ENCODE measurements at regions not wholly inside any gene's neighbourhood (a gene's known extent, or its start where the extent isn't known, plus 50 kb on each side); places are given as distances from the start of the nearest gene placed in this dataset.

GRCh38 chr6:169940481-169941271, 189.3 kb downstream of the ERMARD start:
- H3K27me3 ChIP-seq: no peaks in the 10 kb centered on the region
- no peaks in the 10 kb centered on the region for H3K9me3 ChIP-seq (ENCODE audit: low read depth)
- no peak overlapping the region for H3K4me2 ChIP-seq
- H3K79me2 ChIP-seq: no peaks in the 10 kb centered on the region
- H2AFZ ChIP-seq: no peak overlapping the region
- no peak overlapping the region for H3K27ac ChIP-seq
- H3K4me3 ChIP-seq: no peak overlapping the region
- no peaks in the 10 kb centered on the region for H3K9me2 ChIP-seq (replicated peaks; ENCODE audit: insufficient read depth)
- no peaks in the 10 kb centered on the region for H3K4me1 ChIP-seq (ENCODE audit: insufficient read depth)
- WGBS (ENCODE audit: low lambda C conversion rate, missing lambda C conversion rate): 59% methylated on average over 24 of the region's 26 CpGs
- H4K20me1 ChIP-seq (ENCODE audit: insufficient read depth, poor library complexity, severe bottlenecking): no peaks in the 10 kb centered on the region
- no peaks in the 10 kb centered on the region for H3K36me3 ChIP-seq (replicated peaks; ENCODE audit: insufficient read depth, low read depth)
- DNase-seq (ENCODE audit: low spot score): no peak
- no peak for TF ChIP-seq EZH2phosphoT487 (IDR thresholded peaks at IDR 0.05; ENCODE audit: low read depth, severe bottlenecking, unreplicated experiment)
- TF ChIP-seq EZH2 (IDR thresholded peaks at IDR 0.05; ENCODE audit: borderline replicate concordance): no peak
- TF ChIP-seq, protein P1, sequence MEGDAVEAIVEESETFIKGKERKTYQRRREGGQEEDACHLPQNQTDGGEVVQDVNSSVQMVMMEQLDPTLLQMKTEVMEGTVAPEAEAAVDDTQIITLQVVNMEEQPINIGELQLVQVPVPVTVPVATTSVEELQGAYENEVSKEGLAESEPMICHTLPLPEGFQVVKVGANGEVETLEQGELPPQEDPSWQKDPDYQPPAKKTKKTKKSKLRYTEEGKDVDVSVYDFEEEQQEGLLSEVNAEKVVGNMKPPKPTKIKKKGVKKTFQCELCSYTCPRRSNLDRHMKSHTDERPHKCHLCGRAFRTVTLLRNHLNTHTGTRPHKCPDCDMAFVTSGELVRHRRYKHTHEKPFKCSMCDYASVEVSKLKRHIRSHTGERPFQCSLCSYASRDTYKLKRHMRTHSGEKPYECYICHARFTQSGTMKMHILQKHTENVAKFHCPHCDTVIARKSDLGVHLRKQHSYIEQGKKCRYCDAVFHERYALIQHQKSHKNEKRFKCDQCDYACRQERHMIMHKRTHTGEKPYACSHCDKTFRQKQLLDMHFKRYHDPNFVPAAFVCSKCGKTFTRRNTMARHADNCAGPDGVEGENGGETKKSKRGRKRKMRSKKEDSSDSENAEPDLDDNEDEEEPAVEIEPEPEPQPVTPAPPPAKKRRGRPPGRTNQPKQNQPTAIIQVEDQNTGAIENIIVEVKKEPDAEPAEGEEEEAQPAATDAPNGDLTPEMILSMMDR (IDR thresholded peaks at IDR 0.05; ENCODE audit: poor library complexity): no peak

DNA sequence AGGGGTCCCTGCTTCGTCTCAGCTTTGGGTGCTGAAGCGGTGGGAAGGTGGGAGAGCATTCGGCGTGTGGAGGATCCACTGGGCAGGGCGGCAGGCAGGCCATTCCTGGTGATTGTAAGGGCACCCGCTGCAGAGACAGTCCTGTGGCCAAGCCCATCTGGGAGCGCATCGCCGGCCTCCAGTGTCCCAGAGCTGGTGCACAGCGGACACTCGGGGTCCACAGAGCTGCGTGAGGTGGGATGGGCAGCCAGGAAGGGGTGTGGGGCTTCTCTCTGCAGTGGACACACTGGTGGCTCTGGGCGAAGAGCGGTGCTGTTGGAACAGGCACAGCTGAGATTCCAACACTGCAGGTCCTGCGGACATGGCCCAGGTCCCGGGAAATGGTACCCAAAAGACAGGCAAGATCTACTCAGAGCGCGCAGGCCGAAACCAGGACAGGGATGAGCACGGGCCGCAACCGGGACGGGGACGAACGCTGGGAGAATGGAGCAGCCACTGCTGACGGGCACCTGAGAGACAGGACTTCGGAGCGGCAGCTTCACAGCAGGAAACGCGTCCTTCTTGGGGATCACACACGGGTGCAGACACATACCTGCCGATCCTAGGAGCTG, 188.2 kb downstream of the ERMARD start:
- H2AFZ ChIP-seq: no peak overlapping the region
- no peaks in the 10 kb centered on the region for H3K9me2 ChIP-seq (replicated peaks; ENCODE audit: insufficient read depth)
- no peaks in the 10 kb centered on the region for H3K79me2 ChIP-seq
- no peaks in the 10 kb centered on the region for H4K20me1 ChIP-seq (ENCODE audit: insufficient read depth, poor library complexity, severe bottlenecking)
- TF ChIP-seq, protein P1 (IDR thresholded peaks at IDR 0.05; ENCODE audit: poor library complexity): no peak
- TF ChIP-seq EZH2phosphoT487 (IDR thresholded peaks at IDR 0.05; ENCODE audit: low read depth, severe bottlenecking, unreplicated experiment) (no peak), EZH2 (IDR thresholded peaks at IDR 0.05; ENCODE audit: borderline replicate concordance) (no peak)
- H3K27me3 ChIP-seq: no peaks in the 10 kb centered on the region
- H3K4me2 ChIP-seq: no peak overlapping the region
- no peak overlapping the region for H3K4me3 ChIP-seq
- no peak overlapping the region for H3K27ac ChIP-seq
- H3K36me3 ChIP-seq (replicated peaks; ENCODE audit: insufficient read depth, low read depth): no peaks in the 10 kb centered on the region
- no peaks in the 10 kb centered on the region for H3K9me3 ChIP-seq (ENCODE audit: low read depth)
- no peaks in the 10 kb centered on the region for H3K4me1 ChIP-seq (ENCODE audit: insufficient read depth)
- no peak for DNase-seq (ENCODE audit: low spot score)
- WGBS (ENCODE audit: low lambda C conversion rate, missing lambda C conversion rate): 93% methylated on average over 32 of the region's 32 CpGs

DNA sequence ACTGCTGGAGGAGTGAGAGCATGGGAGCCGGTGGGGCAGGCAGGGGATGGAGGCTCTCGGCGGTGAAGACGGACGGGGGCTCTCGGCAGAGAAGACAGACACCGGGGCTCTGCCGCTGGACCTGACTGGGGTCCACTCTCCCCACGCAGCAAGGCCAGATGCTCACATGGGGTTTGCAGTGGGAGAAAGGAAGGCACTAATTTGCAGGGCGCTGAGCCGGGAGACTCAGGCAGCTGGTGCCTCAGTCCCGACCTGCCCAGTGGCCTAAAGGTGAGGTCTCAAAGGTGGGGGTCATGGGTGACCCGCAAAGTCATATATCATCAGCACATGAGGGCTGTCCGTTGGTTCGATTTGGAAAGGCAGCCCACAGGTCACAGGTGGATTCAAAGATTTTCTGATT, 187.3 kb downstream of the ERMARD start:
- H3K9me3 ChIP-seq (ENCODE audit: low read depth): no peaks in the 10 kb centered on the region
- no peak overlapping the region for H3K4me3 ChIP-seq
- TF ChIP-seq, protein P1 (IDR thresholded peaks at IDR 0.05; ENCODE audit: poor library complexity): no peak
- TF ChIP-seq EZH2 (IDR thresholded peaks at IDR 0.05; ENCODE audit: borderline replicate concordance): no peak
- TF ChIP-seq EZH2phosphoT487 (IDR thresholded peaks at IDR 0.05; ENCODE audit: low read depth, severe bottlenecking, unreplicated experiment): no peak
- no peak overlapping the region for H3K27ac ChIP-seq
- no peaks in the 10 kb centered on the region for H3K79me2 ChIP-seq
- DNase-seq (ENCODE audit: low spot score): no peak
- H3K4me2 ChIP-seq: no peak overlapping the region
- H3K4me1 ChIP-seq (ENCODE audit: insufficient read depth): no peaks in the 10 kb centered on the region
- H3K9me2 ChIP-seq (replicated peaks; ENCODE audit: insufficient read depth): no peaks in the 10 kb centered on the region
- no peaks in the 10 kb centered on the region for H4K20me1 ChIP-seq (ENCODE audit: insufficient read depth, poor library complexity, severe bottlenecking)
- WGBS (ENCODE audit: low lambda C conversion rate, missing lambda C conversion rate): 89% methylated on average over 12 of the region's 15 CpGs
- H3K27me3 ChIP-seq: no peaks in the 10 kb centered on the region
- H2AFZ ChIP-seq: no peak overlapping the region
- H3K36me3 ChIP-seq (replicated peaks; ENCODE audit: insufficient read depth, low read depth): no peaks in the 10 kb centered on the region
